ENCODE measurements at regions not wholly inside any gene's neighbourhood (a gene's known extent, or its start where the extent isn't known, plus 50 kb on each side); places are given as distances from the start of the nearest gene placed in this dataset.

DNA sequence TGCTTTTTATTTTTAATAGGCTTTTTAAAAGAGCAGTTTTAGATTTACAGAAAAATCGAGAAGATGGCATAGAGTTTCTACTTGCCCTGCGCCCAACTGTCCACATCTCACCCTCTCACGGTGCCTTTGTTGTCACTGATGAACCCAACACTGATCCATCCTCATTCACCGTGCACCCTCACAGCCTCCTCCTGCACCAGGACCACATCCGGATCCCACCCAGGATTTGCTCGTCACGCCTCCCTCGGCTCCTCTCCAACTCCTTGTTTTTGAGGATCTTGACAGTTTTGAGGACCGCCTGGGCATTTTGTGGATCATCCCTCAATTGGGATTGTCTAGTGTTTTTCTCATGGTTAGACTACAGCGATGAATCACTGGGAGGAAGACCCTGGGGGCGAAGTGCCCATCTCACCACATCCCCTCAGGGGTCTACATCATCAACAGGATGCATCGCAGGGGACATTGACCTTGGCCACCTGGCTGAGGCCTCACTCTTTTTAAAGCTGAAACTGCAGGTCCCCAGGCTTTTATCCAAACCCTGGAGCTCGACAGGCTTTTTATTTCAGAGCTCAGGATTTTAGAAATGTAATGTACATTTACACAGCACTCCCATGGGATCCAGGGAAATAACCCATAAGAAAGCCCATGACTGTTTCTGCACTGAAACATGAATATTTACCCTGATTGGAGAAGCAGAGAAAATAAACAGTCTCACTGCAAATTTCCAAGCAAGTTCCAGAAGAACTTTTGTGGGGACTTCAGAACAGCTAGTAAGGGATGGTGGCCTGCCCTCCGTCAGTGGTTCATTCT lies 71.8 kb upstream of the ZNF469 start:
- TF ChIP-seq EZH2 (IDR thresholded peaks at IDR 0.05; ENCODE audit: borderline replicate concordance) = no peak
- TF ChIP-seq CTCF (IDR thresholded peaks at IDR 0.05; ENCODE audit: poor library complexity) = no peak

All from hepatocyte (in vitro differentiated cells).